Left forelimb (tissue), 1 donor: ENCODE measurements at regions not wholly inside any gene's neighbourhood (a gene's known extent, or its start where the extent isn't known, plus 50 kb on each side); places are given as distances from the start of the nearest gene placed in this dataset.

Source experiments
- DNase-seq: peaks from one replicate; pipeline ENCODE4 v3.0.0-alpha.2; 2018; ENCODE audit warnings: low spot score

DNA sequence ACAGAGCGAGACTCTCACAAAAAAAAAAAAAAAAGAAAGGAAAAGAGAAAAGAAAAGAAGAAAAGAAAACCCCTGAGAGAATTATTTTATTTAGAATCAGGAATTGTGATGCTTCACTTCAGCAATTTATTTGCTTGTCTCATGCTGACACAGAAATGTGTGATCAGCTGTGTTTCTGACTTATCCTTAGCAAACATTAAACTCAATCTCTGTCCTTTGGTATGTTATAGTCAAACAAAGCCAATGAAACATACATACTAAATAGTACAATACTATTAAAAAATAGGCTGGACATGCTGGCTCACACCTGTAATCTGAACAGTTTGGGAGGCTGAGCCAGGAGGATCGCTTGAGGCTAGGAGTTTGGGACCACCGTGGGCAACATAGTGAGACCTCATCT lies 733.0 kb upstream of the FZD8 start:
- DNase-seq, result no peak

DNA sequence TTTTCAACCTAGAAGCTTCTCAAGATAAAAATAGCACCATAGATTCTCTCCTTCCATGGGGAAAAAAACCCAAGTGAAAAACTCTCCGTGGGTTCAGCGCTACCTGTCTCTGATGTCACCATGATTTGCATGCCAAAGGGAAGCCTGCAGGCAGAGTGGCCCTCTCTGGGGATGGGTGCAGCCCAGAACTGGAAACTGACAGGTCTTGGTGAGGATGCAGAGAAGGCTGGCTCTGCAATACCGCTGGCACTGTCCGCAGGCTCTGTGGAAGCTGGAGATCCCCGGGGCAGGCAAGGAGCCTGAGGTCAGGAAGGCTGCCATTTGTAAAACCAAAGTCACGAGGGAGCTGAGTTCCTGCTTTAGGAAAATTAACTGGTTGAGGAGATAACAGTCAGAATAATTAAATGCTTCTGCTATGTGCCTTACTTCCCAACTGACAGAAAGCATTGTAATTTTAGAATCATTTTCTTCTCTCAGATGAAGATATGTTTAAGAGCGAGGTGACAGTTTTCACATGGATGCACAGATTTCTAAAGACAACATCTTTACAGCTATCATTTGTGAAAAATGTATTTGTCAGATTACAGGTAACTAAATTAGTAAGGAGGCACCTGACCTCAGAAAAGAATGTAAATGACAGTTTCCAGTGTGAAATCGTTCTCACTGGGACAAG lies 731.5 kb upstream of the FZD8 start:
- DNase-seq, result no peak

DNA sequence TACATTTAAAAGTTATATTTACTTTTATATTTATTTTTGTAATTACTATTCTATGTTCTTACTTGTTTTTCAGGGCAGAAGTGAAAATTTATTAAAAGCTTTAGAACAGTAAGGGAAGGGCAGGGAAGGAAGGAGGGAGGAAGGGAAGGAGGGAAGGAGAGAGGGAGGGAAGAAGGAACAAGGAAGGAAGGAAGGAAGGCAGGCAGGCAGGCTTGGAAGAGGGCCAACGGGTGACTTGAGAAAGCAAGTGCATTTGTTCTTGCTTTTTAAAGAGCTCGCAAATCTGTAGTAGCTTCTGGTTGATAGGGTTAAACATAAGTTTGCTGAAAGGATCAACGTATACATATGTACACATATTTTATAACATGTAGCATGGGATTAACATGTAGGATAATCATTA lies 725.3 kb upstream of the FZD8 start:
- DNase-seq, result no peak

DNA sequence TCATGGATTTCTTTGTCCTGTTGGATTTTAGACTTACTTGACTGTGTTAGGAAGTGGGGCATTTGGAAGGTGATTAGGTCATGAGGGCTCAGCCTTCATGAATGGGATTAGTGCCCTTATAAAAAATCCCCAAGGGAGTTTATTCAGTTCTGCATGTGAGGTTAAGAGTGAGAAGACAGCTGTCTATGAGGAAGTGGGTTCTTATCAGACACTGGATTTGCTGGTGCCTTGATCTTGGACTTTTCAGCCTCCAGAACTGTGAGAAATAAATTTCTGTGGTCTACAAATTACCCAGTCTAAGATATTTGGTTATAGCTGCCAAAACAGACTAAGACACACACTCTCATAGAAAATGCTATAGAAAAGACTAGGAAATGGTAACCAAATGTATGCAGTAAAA lies 724.7 kb upstream of the FZD8 start:
- no peak for DNase-seq

DNA sequence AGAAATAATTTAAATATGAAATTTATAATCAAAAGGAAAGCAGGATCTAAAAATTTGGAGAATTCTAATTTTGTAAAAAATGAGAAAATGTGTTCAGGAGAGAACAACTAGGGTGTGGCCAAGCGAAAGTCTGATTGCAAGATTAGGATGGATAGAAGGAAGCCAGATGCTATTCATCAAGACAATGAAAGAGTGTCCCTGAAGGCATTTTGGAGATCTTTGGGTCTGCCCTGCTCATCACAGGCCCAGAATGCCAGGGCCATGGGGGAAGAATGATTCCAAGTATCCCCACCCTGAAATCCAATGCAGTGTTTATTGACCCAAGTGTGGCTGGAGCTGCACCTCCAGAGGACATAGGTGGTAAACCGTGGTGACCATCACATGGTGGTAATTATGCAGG lies 724.0 kb upstream of the FZD8 start:
- DNase-seq, result no peak

DNA sequence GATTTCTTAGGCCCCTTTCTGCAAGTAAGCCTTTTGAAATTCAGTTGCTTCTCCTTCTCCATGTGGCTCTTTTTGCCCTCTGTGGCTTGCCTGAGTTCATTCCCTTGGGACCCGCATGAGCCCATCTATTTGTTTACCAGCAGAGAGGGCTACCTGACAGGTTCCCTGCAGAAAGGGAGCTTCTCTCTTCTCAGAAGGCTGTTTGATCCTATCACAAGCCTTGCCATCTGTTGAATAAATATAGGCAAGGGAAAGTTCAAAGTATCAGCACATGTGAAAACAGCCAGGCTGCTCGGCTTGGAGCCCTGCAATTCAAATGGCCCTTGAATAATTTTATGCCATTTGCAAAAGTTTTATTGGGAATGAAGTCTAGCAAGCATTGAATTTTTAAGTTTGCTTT lies 720.2 kb upstream of the FZD8 start:
- no peak for DNase-seq

DNA sequence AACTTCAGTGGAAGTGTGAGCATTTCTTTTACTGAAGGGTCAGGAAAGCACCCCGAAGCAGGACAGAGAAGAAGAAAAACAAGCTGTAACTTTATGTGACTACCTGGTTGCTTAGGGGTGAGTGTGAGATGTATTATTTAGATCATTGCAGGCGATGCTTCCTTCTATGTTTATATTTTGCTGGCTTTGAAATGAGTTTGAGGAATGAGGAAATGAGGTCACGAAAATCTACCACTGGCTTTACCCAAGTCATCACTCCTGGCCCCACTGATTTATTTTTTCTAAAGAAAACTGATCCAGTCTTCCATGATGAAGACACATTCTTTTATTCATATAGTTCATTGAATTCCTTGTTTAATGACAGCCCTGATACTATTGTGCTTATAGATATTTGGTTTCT lies 716.6 kb upstream of the FZD8 start:
- no peak for DNase-seq

DNA sequence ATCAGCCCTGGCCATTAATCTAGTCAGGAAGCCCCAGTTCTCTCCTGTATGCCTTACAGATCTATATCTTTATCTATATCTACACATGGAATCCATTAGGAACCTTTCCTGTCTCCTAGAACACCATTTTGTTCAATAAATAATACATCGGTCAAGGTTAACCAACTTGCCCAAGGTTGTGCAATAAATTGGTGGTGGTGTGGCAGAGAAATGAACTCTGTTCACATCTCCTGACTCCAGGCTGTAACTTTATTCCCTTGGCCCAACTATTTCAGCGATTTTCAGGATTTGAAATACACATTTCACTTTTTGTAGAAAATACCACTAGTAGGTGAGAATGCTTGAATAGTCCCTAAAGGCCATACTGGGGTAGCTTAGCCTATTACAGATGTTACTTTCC lies 712.5 kb upstream of the FZD8 start:
- no peak for DNase-seq

DNA sequence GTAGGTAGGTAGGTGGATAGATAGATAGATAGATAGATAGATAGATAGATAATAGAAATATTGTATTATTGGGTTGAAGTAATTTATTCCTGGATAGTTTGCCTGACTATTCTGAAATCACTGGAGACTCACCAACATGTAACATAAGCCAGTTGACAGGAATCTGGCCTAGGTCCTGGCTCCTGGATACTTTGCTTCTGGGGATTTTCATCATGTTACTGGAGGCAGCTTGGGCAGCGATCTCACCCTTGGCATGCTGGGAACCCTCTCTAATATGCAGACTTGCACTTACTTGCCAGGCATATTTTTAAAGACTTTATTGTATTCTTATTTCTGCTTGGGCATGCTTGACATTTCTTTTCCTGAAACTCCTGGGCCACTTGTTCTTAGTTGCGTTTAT lies 709.1 kb upstream of the FZD8 start:
- DNase-seq, result no peak

DNA sequence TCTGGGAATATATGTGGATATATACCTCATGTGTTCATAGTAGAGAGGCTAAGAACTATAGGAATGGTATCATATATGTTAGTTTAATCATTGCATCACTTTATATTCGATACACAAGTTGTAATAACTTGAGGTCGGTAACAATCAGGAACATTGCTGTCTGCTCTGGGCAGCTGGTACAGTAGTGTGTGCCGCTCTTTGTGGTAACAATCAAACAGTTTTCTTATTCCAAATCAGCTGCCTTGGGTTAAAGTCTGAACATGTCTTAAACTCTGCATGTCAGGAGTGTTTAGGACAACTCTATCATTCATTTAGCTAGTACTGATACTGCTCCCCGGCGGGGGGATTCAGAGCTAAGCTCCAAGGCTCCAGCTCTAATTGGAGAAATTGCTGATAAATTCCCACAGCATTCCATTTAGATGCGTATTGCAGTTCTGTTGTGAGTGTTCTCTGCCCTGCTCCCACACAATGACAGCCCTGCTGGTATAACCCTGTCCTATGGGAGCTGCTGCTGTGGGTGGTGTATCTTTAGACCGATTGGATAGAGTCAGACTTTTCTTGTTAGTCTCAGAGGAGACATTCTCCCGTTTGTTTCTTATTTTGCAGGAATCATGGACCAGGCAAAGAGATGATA lies 707.5 kb upstream of the FZD8 start:
- DNase-seq, result no peak

DNA sequence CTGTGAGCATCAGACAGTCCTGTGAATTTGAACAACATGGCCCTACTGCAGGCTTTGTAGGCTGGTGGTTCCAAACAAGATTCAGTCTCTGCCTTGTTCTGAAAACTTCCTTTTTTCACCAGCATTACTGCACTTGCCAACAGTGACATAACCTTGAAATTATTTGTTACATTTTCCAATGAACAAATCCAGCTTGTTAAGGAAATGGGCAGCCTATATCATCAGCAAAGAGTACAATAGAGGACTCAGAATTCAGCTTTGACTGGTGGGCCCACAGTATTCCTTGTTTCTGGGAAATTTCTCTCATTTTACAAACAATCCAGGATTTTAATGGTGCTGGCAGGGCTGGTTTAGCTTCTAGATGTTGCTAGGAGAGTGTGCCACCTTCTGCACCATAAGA lies 703.7 kb upstream of the FZD8 start:
- DNase-seq, result no peak

DNA sequence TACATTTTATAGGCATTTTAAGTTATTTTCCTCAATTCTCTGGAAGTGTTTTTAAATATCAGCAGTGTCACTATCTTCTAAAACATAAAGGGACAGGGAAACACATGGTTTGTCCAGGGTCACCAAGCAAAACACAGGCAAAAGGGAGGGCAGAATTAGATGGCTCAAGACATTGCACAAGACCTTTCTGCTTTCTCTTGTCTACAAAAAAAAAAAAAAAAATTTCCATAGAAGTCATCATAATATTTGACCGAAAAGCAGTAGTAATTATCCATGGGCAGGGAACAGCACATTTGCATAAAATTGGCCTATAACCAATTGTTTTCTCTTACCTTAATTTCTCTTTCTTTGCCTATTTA lies 703.1 kb upstream of the FZD8 start:
- DNase-seq, result no peak

DNA sequence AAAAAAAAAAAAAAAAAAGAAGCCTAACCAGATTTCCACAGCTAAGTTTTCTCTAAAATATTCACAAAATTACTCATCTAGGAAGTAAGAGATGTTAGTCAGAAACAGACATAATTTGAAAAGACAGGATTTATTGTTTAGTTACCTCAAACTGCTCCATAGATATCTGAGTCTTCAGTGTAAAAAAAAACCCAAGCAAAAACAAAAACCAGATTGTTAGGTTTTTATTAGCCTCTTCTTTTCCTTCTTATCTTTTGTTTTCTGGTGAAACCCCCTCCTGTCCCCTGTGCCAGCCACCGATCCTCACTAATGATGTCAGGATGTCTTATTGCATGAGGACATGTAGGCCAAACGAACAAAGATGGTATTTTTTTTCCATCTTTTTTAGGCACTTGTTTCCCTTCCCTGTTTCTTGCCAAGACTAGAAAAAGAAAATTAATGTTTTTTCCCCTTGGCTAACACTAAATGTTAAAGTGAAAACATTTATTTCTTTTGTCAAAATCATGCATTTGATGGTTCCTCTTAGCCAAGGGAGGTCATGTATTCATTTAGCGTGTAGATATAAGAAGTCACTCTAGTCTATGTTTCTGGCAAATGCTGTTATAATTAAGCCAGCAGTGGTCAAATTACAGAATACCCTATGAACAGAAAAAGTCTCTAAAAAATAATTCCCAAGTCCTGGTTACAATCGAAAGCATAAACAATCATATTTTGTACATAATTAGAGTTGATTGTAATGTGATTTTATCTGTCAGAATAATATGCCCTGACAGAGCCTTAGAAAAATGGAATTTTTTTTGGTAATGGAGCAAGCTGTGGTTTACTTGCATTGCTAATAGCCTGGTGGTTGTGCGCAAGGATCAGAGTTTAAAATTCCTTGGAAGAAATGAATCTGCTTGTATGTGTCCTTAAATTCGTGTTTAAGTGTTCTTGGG lies 702.4 kb upstream of the FZD8 start:
- no peak for DNase-seq

DNA sequence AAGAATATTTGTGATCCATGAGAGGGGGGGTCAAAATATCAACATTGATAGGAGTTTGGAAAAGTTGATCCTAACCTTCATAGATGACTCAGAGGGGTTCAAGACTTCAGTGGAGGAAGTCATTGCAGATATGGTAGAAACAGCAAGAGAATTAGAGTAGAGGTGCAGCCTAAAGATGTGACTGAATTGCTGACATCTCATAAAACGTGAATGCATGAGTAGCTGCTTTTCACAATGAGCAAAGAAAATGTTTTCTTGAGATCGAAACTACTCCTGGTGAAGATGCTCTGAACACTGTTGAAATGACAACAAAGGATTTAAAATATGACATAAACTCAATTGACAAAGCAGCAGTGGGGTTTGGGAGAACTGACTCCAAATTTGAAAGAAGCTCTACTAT lies 700.7 kb upstream of the FZD8 start:
- DNase-seq, result no peak

DNA sequence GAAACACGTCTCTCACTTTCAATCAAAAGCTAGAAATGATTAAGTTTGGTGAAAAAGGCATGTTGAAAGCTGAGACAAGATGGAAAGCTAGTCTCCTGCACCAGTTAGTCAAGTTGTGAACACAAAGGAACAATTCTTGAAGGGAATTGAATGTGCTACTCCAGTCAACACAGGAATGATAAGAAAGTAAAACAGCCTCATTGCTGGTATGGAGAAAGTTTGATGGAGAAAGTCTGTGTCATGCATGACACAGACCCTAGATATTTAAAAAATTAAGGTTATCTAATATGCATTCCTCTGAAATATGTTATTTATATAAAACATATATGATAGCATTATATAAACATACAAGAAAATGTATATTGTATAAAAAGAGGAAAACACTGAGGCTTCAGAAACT lies 699.4 kb upstream of the FZD8 start:
- DNase-seq, result no peak

DNA sequence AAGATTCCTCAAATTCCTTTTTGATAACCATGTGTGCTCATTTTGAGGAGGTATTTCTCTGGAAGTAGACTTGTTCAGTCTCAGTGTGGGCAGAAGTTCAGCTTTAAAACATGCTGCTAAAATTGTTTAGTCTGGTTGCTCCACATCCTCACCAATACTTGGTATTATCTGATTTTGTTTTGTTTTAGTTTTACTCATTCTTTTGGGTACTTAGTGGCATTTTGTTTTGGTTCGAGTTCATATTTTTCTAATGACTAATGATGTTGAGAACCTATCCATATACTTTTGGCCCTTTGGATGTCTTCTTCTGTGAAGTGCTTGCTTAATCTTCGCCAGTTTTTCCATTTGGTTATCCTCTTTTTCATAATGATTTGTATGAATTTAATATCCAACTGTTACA lies 694.2 kb upstream of the FZD8 start:
- DNase-seq, result no peak

DNA sequence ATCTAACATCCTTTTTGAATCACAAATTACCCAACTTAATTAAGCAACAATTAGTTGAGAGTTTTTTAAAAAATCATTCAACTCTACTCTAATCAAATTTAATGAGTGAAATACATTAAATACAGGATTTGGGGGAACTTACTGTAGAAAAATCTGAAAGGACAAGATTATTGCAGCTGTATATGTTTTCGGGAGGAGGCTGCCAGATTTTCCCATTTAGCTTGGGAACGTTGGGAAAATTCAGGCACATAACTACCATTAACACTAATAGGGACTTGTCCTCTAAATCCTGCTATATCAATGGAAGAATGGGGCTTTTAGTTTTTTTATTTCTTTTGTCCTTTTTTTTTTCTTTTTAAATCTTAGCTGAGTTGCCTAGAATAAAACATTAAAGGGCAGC lies 691.4 kb upstream of the FZD8 start:
- no peak for DNase-seq

DNA sequence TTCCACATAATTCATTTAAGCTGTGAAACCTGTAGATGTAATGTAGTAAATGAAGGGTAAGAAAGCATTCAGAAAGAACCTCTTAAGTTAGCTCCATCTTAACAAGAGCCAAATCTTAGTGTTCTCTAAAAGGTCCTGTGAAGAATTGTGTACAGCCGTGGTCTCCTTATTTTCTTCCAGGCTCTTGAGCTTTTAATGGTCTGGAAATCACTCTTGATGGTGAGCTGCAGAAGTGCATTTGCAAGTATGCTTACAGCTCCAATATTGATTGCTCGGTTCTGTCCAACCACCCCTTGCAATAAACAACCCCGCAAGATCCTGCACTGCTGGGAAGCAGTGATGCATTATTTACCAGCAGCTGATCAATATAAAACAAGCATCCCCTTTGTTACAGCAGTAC lies 690.8 kb upstream of the FZD8 start:
- no peak for DNase-seq

DNA sequence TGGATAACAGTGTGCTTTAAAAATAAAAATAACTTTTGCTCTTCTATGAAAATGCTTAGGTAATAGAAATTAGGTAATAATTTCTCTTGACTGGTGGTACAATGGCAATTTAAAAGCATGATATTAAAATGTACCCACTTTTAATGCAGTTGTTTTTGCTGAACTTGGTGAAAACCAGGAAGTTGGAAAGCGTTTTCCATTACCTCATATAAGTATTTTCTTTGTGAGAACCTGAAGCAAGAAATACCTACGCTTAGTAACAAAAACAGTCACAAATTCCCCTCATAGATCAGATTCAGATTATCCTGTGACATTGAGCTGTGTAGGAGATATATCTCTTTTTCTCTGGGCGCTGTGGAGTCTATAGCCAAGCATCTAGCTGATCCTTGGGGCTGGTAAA lies 689.0 kb upstream of the FZD8 start:
- no peak for DNase-seq

DNA sequence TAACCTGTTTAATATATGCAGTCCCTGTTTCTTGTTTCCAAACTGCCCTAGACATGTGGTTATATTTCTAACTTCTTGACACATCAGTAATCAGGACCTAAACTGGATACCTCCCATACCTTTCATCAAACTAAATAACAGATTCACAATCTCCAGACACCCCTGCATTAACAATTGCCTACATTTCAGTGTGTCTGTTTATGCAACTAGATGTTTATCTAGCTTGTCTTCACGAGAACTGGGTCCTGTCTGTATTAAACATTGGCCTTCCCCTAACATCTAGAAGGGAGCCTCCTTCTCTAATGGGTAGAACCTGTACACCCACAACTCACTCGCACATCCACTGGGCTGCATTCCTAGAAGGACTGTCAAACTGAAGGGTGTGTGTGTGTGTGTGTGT lies 683.7 kb upstream of the FZD8 start:
- DNase-seq, result no peak

DNA sequence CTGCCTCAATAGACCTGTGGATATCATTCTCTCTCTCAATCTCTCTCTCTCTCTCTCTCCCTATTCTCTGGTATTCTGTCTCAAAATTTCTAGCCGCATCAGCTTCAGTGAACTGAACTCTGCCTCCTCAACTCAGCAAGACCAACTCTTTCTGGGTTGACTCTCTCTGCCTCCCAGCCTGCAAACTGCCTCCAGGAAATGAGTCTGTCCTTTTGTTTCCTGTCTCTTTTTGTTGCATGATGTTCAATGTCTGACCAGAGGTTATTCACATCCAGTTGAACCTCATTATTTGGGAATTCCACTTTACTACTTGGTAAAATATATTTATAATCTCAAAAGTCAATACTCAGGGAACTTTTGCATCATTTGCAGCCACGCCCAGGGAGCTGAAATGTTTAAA lies 682.7 kb upstream of the FZD8 start:
- no peak for DNase-seq

DNA sequence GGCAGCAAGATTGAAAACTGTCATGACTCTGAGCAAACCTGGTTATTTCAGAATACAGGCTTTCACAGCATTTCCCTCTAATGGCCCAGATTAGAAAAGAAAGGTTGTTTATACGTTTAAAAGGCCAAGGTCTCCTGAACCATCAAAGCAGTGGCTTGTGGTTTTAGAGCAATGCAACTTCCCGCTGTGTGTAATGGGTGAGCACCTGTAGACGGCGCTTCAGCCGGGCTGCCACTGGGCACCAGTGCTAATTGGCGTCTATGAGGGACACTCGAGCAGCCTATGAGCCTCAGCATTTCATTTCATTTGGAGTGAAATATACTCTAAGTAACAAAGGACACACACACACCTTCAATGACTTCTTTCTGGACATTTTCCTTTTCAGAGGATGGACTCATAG lies 671.0 kb upstream of the FZD8 start:
- DNase-seq, result no peak

DNA sequence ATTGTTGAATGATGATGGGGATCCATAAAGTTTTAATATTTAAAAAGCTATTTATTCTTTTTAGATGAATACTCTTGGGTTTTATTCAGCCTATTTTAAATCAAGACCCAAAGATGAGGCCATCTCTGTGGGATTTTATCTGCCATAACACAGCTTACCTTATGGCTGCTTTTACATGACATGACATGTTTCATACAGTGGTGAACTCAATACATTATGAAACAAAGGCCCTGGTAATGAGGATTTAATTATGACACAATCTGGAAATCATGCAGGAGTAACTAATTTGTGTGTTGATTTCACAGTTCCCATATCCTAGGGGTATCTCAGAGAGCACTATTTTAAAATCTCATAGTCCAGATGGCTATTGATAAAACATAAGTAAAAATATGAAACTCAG lies 661.8 kb upstream of the FZD8 start:
- no peak for DNase-seq
